HG02973 (cell line): ENCODE measurements at regions not wholly inside any gene's neighbourhood (a gene's known extent, or its start where the extent isn't known, plus 50 kb on each side); places are given as distances from the start of the nearest gene placed in this dataset.

ENCODE experiments used
- ATAC-seq: cut with Tn5 transposase; IDR thresholded peaks from one replicate; pipeline ENCODE4 v1.9.1; 2021; ENCODE audit warnings: moderate library complexity; ENCODE audit not compliant: unreplicated experiment

GRCh38 chr10:35735412-35735811 is 93.3 kb upstream of the FZD8 start:
- ATAC-seq: no peak

GRCh38 chr10:35731828-35732227 is 89.7 kb upstream of the FZD8 start:
- ATAC-seq: no peak

- no peak for ATAC-seq
Observed at GRCh38 chr10:35728341-35728740, 86.2 kb upstream of the FZD8 start.

GRCh38 chr10:35726846-35727245 is 84.8 kb upstream of the FZD8 start:
- ATAC-seq: no peak

GRCh38 chr10:35723992-35724391 is 81.9 kb upstream of the FZD8 start:
- no peak for ATAC-seq

- ATAC-seq: no peak
Observed at GRCh38 chr10:35723059-35723458, 81.0 kb upstream of the FZD8 start.

- ATAC-seq: no peak
Observed at GRCh38 chr10:35722636-35723035, 80.5 kb upstream of the FZD8 start.

- ATAC-seq: no peak
Observed at GRCh38 chr10:35722226-35722625, 80.1 kb upstream of the FZD8 start.

- ATAC-seq: no peak
Observed at GRCh38 chr10:35720366-35720765, 78.3 kb upstream of the FZD8 start.

- no peak for ATAC-seq
Observed at GRCh38 chr10:35716776-35717175, 74.7 kb upstream of the FZD8 start.

GRCh38 chr10:35712486-35712885 is 70.4 kb upstream of the FZD8 start:
- ATAC-seq: no peak

- no peak for ATAC-seq
Observed at GRCh38 chr10:35711615-35712411, 69.7 kb upstream of the FZD8 start.

GRCh38 chr10:35707642-35708425 is 65.7 kb upstream of the FZD8 start:
- ATAC-seq: no peak

- no peak for ATAC-seq
Observed at GRCh38 chr10:35706959-35707358, 64.9 kb upstream of the FZD8 start.

- ATAC-seq: no peak
Observed at GRCh38 chr10:35705671-35706070, 63.6 kb upstream of the FZD8 start.

- no peak for ATAC-seq
Observed at GRCh38 chr10:35705051-35705450, 63.0 kb upstream of the FZD8 start.

- ATAC-seq: no peak
Observed at GRCh38 chr10:35704401-35704800, 62.3 kb upstream of the FZD8 start.

- no peak for ATAC-seq
Observed at GRCh38 chr10:35700487-35700882, 58.4 kb upstream of the FZD8 start.

- ATAC-seq: no peak
Observed at GRCh38 chr10:35699848-35700486, 57.9 kb upstream of the FZD8 start.

GRCh38 chr10:35696392-35697287 is 54.5 kb upstream of the FZD8 start:
- no peak for ATAC-seq

GRCh38 chr10:35693800-35694199 is 51.7 kb upstream of the FZD8 start:
- ATAC-seq: no peak
